AG04450 (cell line): ENCODE measurements at regions not wholly inside any gene's neighbourhood (a gene's known extent, or its start where the extent isn't known, plus 50 kb on each side); places are given as distances from the start of the nearest gene placed in this dataset.

Experiments
- CTCF ChIA-PET: fragments of 300-600, 350-600 bp; formaldehyde crosslinking; extraction: SDS; loops from one replicate; lab custom pipeline; 2022; ENCODE audit warnings: antibody characterized with exemption, inconsistent platforms; lab: Charles Lee
- POLR2A ChIA-PET: fragments of 350-600 bp; formaldehyde crosslinking; extraction: SDS; loops from one replicate; lab custom pipeline; 2021; ENCODE audit warnings: antibody characterized with exemption, inconsistent platforms; lab: Yijun Ruan, JAX
- DNase-seq: peaks from one replicate; pipeline ENCODE4 v3.0.0-alpha.2; 2011; ENCODE audit warnings: low read depth, low spot score
- H3K27ac ChIP-seq: one replicate; pipeline ENCODE4 v1.5.1; 2012; ENCODE audit warnings: low read depth, low read length, control low read depth
- H3K27me3 ChIP-seq: one replicate; pipeline ENCODE4 v1.6.0; 2012; ENCODE audit warnings: low read length; ENCODE audit not compliant: control insufficient read depth, insufficient read depth
- H3K4me3 ChIP-seq: 2 replicates; pipeline ENCODE4 v1.5.1; 2011; ENCODE audit warnings: mild to moderate bottlenecking, low read depth, low read length, control low read depth
- H3K9me3 ChIP-seq: 2 replicates; pipeline ENCODE4 v1.5.1; 2012; ENCODE audit warnings: low read length; ENCODE audit not compliant: control insufficient read depth, insufficient read depth
- TF ChIP-seq, protein P1 (sequence below): IDR thresholded peaks from 2 replicates; pipeline ENCODE4 v1.5.1; 2011; ENCODE audit warnings: low read depth, low read length, control low read depth, inconsistent platforms

DNA sequence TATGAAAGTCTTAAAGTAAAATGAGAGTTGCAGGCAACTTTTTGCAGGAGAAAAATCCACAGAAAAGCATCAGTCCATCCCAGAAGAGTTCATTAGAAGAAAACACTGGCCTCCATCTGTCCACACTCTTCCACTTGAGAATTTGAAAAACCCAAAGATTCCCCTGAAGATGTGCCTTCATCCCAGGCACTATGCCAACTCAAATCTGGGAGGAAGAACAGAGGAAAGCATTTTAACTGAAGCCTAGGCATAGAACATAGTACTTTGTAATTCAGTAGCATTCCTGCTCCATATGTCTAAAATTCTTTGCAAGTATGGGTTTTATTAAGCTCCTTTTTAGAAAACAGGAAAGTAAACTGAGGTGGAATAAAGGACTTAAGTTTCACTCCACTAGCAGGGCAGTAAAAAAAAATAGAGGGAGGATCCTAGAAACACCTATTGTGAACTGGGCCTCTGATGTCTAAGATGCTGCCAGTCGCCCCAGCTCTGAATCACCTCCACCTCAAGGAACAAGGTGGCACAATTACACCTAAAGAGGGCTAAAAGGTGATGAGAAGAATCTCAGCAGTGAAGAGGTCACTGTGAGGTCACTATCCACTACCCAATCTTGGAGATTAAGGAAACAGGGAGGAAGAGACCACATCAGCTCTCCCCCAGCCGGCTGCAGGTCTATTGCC, 141.9 kb upstream of the FAM241A start:
- H3K4me3 ChIP-seq: no peak overlapping the region
- no peak for DNase-seq
- CTCF ChIA-PET: no interaction called here
- H3K9me3 ChIP-seq: no peaks in the 10 kb centered on the region
- POLR2A ChIA-PET: no interaction called here
- TF ChIP-seq, protein P1, sequence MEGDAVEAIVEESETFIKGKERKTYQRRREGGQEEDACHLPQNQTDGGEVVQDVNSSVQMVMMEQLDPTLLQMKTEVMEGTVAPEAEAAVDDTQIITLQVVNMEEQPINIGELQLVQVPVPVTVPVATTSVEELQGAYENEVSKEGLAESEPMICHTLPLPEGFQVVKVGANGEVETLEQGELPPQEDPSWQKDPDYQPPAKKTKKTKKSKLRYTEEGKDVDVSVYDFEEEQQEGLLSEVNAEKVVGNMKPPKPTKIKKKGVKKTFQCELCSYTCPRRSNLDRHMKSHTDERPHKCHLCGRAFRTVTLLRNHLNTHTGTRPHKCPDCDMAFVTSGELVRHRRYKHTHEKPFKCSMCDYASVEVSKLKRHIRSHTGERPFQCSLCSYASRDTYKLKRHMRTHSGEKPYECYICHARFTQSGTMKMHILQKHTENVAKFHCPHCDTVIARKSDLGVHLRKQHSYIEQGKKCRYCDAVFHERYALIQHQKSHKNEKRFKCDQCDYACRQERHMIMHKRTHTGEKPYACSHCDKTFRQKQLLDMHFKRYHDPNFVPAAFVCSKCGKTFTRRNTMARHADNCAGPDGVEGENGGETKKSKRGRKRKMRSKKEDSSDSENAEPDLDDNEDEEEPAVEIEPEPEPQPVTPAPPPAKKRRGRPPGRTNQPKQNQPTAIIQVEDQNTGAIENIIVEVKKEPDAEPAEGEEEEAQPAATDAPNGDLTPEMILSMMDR: no peak
- no peak overlapping the region for H3K27ac ChIP-seq
- no peaks in the 10 kb centered on the region for H3K27me3 ChIP-seq

DNA sequence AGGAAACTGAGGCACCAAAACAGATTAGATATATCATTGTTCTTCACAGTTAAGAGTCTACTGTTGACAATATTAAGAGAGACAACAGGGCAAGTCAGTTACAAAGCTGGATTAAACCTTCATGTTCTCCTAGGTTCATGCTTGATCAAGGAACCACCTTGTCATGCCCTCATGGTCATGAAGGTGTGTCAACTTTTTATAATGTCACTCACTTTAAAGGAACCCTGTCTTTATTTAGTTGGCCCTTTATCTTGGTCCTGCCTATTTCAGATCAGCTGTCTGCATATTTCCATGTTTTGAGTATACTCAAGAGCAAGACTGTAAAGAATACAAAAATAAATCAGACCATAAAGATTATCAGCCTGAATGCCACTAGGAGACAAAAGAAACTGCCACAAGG, 140.2 kb upstream of the FAM241A start:
- Histone ChIP-seq H3K27me3 (no peaks in the 10 kb centered on the region), H3K4me3 (no peak overlapping the region), H3K27ac (no peak overlapping the region), H3K9me3 (no peaks in the 10 kb centered on the region)
- POLR2A ChIA-PET: no interaction called here
- TF ChIP-seq, protein P1: no peak
- CTCF ChIA-PET: no interaction called here
- DNase-seq: no peak

DNA sequence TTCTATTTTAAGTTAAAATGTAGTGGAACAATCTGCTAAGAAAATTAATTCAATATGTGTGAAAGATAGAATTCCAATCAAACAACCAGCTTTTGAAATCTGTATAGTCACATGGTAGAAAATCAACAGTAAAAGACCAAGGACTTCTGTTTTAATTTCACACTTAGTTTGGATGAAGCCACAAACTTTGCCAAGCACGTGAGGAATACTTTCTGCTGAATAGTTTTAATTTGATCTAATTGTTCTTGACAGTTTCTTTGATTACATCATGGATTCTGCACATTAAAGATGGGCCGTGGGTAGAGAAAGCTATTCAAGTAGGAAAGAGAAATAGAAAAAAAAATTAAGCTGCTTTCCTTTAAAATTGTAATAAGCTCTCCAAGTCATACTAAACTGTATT, 137.9 kb upstream of the FAM241A start:
- Histone ChIP-seq H3K4me3 (no peak overlapping the region), H3K9me3 (no peaks in the 10 kb centered on the region), H3K27ac (no peak overlapping the region), H3K27me3 (no peaks in the 10 kb centered on the region)
- POLR2A ChIA-PET: no interaction called here
- TF ChIP-seq, protein P1: no peak
- CTCF ChIA-PET: interaction anchor here (1.1 kb wide), 1 partner anchor 53 kb away, joined by 3 read pairs; no protein-coding TSS in a partner anchor
- DNase-seq: no peak

DNA sequence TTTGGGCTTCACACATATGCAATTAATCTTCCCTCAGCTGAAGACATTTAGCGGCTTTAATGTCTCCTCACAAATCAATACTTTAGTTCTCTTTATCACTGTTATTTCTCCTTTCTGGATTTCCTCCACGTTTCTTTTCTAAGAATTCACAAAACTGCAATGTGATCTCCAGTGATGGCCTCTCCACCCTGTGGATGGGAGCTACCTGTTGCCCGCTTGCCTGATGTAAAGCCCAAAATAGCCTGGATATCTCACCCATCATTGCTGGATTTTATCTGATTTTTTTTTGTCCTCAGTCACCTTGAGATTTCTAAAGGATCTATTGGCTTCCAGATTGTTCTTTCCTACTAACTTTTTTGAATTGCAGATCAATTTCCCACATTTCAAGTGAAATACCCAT, 129.3 kb upstream of the FAM241A start:
- ChIA-PET CTCF (interaction anchor here (0.6 to 1.2 kb wide), 3 partner anchors 16 to 85 kb away, joined by 3 to 4 read pairs (median 3); no protein-coding TSS in a partner anchor), POLR2A (no interaction called here)
- TF ChIP-seq, protein P1: no peak

DNA sequence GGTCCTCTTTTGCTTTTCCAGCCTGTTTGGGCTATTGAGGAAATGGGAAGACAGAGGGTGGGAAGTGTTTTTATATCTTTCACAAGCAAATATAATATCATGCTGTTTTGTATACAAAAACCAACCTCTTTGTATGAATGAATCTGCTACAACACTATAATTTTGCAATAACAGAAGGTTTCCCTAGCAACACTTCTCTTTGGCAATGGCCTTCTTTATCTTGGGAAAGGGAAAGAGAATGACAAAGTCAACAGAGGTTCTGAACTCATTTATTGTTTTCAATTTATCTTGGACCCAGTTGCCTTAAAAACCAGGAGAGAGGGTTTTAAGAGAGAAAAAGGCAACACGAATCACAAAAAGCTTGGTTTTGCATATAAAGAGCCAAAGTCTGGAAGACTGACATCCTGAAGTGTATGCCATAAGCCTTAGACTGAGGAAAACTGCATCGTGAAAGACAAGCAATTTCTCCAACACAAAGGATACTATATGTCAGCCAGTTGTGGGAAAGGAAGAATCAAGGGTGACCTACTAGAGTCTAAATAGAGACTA, 121.8 kb upstream of the FAM241A start:
- H3K27ac ChIP-seq: no peak overlapping the region
- TF ChIP-seq, protein P1: no peak
- no peaks in the 10 kb centered on the region for H3K27me3 ChIP-seq
- H3K4me3 ChIP-seq: no peak overlapping the region
- DNase-seq: no peak
- POLR2A ChIA-PET: no interaction called here
- CTCF ChIA-PET: no interaction called here
- H3K9me3 ChIP-seq: no peaks in the 10 kb centered on the region

More for the DNA sequence above, 129.3 kb upstream of the FAM241A start:
- DNase-seq: no peak
- H3K4me3 ChIP-seq: no peak overlapping the region
- H3K27me3 ChIP-seq: no peaks in the 10 kb centered on the region
- H3K9me3 ChIP-seq: no peaks in the 10 kb centered on the region
- no peak overlapping the region for H3K27ac ChIP-seq
